HCT116 (cell line): ENCODE measurements at regions not wholly inside any gene's neighbourhood (a gene's known extent, or its start where the extent isn't known, plus 50 kb on each side); places are given as distances from the start of the nearest gene placed in this dataset.

Source experiments
- ATAC-seq: fragments of 200-7000 bp; cut with Tn5 transposase; 2 replicates; pipeline ENCODE4 v1.9.1; 2020; ENCODE audit warnings: mild to moderate bottlenecking, moderate library complexity
- BruUV-seq: library from RNA; stranded (reverse); fragments of 400-500 nt; replicated peaks from 2 replicates; lab custom pipeline; 2021; lab: Mats Ljungman, UMichigan
- CTCF ChIA-PET: fragments of 300-600 bp; sonication (Branson Sonifier 250); formaldehyde crosslinking; loops from one replicate; lab custom pipeline; 2021; ENCODE audit warnings: antibody characterized with exemption; lab: Charles Lee
- POLR2A ChIA-PET: fragments of 300-600, 350-600 bp; sonication (Branson Sonifier 250); formaldehyde crosslinking; loops from one replicate; lab custom pipeline; 2021; ENCODE audit warnings: antibody characterized with exemption; lab: Charles Lee
- RAD21 ChIA-PET, 2 experiments: fragments of 300-600 bp; sonication (Branson Sonifier 250); formaldehyde crosslinking; loops; one replicate each; lab custom pipeline; 2023; ENCODE audit warnings: low total read pairs in 2 of 2; ENCODE audit not compliant: uncharacterized antibody in 2 of 2, unreplicated experiment in 2 of 2, low non-redundant PET in 1 of 2; lab: Charles Lee
- DNase-seq: peaks from one replicate; pipeline ENCODE4 v3.0.0-alpha.2; 2010; ENCODE audit warnings: low read depth, low spot score
- H2AFZ ChIP-seq: fragments of 200-600 bp; shearing (Covaris generic), sonication (generic); 2 replicates; pipeline ENCODE4 v1.6.1; 2017; ENCODE audit warnings: low read depth, mixed run types, mixed read lengths, antibody characterized with exemption, low read length; ENCODE audit not compliant: poor library complexity, severe bottlenecking
- H3K27ac ChIP-seq: 2 replicates; pipeline ENCODE4 v1.5.1; 2012; ENCODE audit warnings: low read depth, low read length
- H3K27me3 ChIP-seq: fragments of 200-600 bp; sonication (generic); 2 replicates; pipeline ENCODE4 v1.6.1; 2016; ENCODE audit warnings: mixed run types, low read length, mixed read lengths; ENCODE audit not compliant: insufficient read depth
- H3K36me3 ChIP-seq, 2 experiments: fragments of 200-500 bp in 1 of 2; fragments of 200-600 bp in 1 of 2; sonication (Bioruptor generic) in 1 of 2; sonication (generic) in 1 of 2; 2 replicates each; pipeline versions ENCODE4 v1.5.1 to v1.6.1; 2014 to 2016; ENCODE audit warnings: low read length in 2 of 2, inconsistent platforms in 1 of 2, mixed read lengths in 1 of 2, mixed run types in 1 of 2; ENCODE audit not compliant: insufficient read depth in 2 of 2, control insufficient read depth in 1 of 2
- H3K4me1 ChIP-seq, 2 experiments: fragments of 200-600 bp in 1 of 2; sonication (generic) in 1 of 2; 2 replicates each; pipeline versions ENCODE4 v1.5.1 to v1.6.1; 2012 to 2017; ENCODE audit warnings: low read length in 2 of 2, inconsistent platforms in 1 of 2, mild to moderate bottlenecking in 1 of 2, mixed read lengths in 1 of 2, mixed run types in 1 of 2, moderate library complexity in 1 of 2; ENCODE audit not compliant: insufficient read depth in 2 of 2, control insufficient read depth in 1 of 2
- H3K4me2 ChIP-seq: fragments of 200-600 bp; sonication (generic); 2 replicates; pipeline ENCODE4 v1.6.1; 2017; ENCODE audit warnings: mixed run types, low read length, mixed read lengths
- H3K4me3 ChIP-seq, 2 experiments: fragments of 200-600 bp in 1 of 2; sonication (generic) in 1 of 2; replicated peaks in 1 of 2; 2 replicates each; pipeline ENCODE4 v1.5.1; 2011 to 2016; ENCODE audit warnings: low read length in 2 of 2, control low read depth in 1 of 2, low read depth in 1 of 2, mild to moderate bottlenecking in 1 of 2, mixed read lengths in 1 of 2, mixed run types in 1 of 2
- H3K79me2 ChIP-seq: fragments of 200-600 bp; sonication (generic); 2 replicates; pipeline ENCODE4 v1.6.1; 2017; ENCODE audit warnings: mild to moderate bottlenecking, mixed run types, low read length, moderate library complexity, mixed read lengths; ENCODE audit not compliant: insufficient read depth
- H3K9ac ChIP-seq: fragments of 200-600 bp; sonication (generic); 2 replicates; pipeline ENCODE4 v1.6.1; 2016; ENCODE audit warnings: low read length, mixed read lengths
- H3K9me2 ChIP-seq: fragments of 200-600 bp; sonication (generic), shearing (Covaris generic); 2 replicates; pipeline ENCODE4 v1.6.1; 2017; ENCODE audit warnings: mixed run types, mild to moderate bottlenecking, moderate library complexity; ENCODE audit not compliant: insufficient read depth
- H3K9me3 ChIP-seq, 2 experiments: fragments of 200-500 bp in 1 of 2; fragments of 200-600 bp in 1 of 2; sonication (Bioruptor generic) in 1 of 2; sonication (generic) in 1 of 2; 2 replicates each; pipeline ENCODE4 v1.6.1; 2014 to 2017; ENCODE audit warnings: low read length in 2 of 2, mixed read lengths in 2 of 2, inconsistent platforms in 1 of 2, low read depth in 1 of 2, mild to moderate bottlenecking in 1 of 2, mixed run types in 1 of 2, moderate library complexity in 1 of 2; ENCODE audit not compliant: control insufficient read depth in 1 of 2, insufficient read depth in 1 of 2
- H4K20me1 ChIP-seq: fragments of 200-600 bp; sonication (generic), shearing (Covaris generic); 2 replicates; pipeline ENCODE4 v1.6.1; 2017; ENCODE audit warnings: mixed run types, mild to moderate bottlenecking, moderate library complexity; ENCODE audit not compliant: insufficient read depth
- ATF3 ChIP-seq: IDR thresholded peaks from 2 replicates; pipeline ENCODE4 v1.6.1; 2012
- CBX3 ChIP-seq: IDR thresholded peaks from 2 replicates; pipeline ENCODE4 v1.6.1; 2012; ENCODE audit warnings: low read depth
- CEBPB ChIP-seq: IDR thresholded peaks from 2 replicates; pipeline ENCODE4 v1.6.1; 2012; ENCODE audit warnings: low read depth
- EGR1 ChIP-seq: IDR thresholded peaks from 2 replicates; pipeline ENCODE4 v1.6.1; 2012; ENCODE audit warnings: low read depth
- ELF1 ChIP-seq: IDR thresholded peaks from 2 replicates; pipeline ENCODE4 v1.6.1; 2012; ENCODE audit warnings: low read depth, borderline replicate concordance
- EZH2 ChIP-seq: fragments of 200-600 bp; sonication (generic); IDR thresholded peaks from 2 replicates; pipeline ENCODE4 v1.6.1; 2017; ENCODE audit warnings: antibody characterized with exemption, mixed run types
- EZH2phosphoT487 ChIP-seq: fragments of 200-600 bp; IDR thresholded peaks from 2 replicates; pipeline ENCODE4 v1.6.1; 2018; ENCODE audit warnings: antibody characterized with exemption, borderline replicate concordance
- FOSL1 ChIP-seq: IDR thresholded peaks from 2 replicates; pipeline ENCODE4 v1.6.1; 2012; ENCODE audit warnings: low read depth
- JUND ChIP-seq: IDR thresholded peaks from 2 replicates; pipeline ENCODE4 v1.6.1; 2012
- POLR2A ChIP-seq: IDR thresholded peaks from 2 replicates; pipeline ENCODE4 v1.7.0; 2011; ENCODE audit warnings: borderline replicate concordance; ENCODE audit not compliant: insufficient read depth, insufficient read length; ENCODE audit errors: extremely low read depth
- POLR2AphosphoS5 ChIP-seq: IDR thresholded peaks from 2 replicates; pipeline ENCODE4 v1.6.1; 2011; ENCODE audit warnings: mild to moderate bottlenecking, low read depth, low read length, moderate library complexity
- SP1 ChIP-seq: IDR thresholded peaks from 2 replicates; pipeline ENCODE4 v1.6.1; 2012; ENCODE audit warnings: low read depth
- SRF ChIP-seq: IDR thresholded peaks from 2 replicates; pipeline ENCODE4 v1.6.1; 2012; ENCODE audit warnings: low read depth
- TCF7L2 ChIP-seq: IDR thresholded peaks from 2 replicates; pipeline ENCODE4 v1.7.0; 2011; ENCODE audit warnings: borderline replicate concordance, inconsistent platforms; ENCODE audit not compliant: insufficient read depth, insufficient read length; ENCODE audit errors: extremely low read depth
- YY1 ChIP-seq: IDR thresholded peaks from 2 replicates; pipeline ENCODE4 v1.6.1; 2011; ENCODE audit warnings: low read length, low read depth, moderate library complexity, mild to moderate bottlenecking; ENCODE audit not compliant: insufficient replicate concordance; ENCODE audit errors: extremely low read depth
- ZFX ChIP-seq: fragments of 450-650 bp; IDR thresholded peaks from 2 replicates; pipeline ENCODE4 v1.6.1; 2017
- ZNF274 ChIP-seq: fragments of 200-500 bp; sonication (Bioruptor generic); IDR thresholded peaks from 2 replicates; pipeline ENCODE4 v1.6.1; 2014; ENCODE audit warnings: mild to moderate bottlenecking, low read depth, low read length, inconsistent platforms
- intact Hi-C: fragments of 100-400 bp; cut with micrococcal nuclease; formaldehyde crosslinking; loops from 2 replicates; pipeline ENCODE4 v1.10.0; 2022
- TF ChIP-seq, protein P1 (sequence below), 3 experiments: fragments of 200-600 bp in 1 of 3; sonication (generic) in 1 of 3; IDR thresholded peaks in 2 of 3; conservative IDR thresholded peaks in 1 of 3; 2 replicates each; pipeline ENCODE4 v1.5.1; 2012 to 2017; ENCODE audit warnings: low read depth in 2 of 3, low read length in 2 of 3, antibody characterized with exemption in 1 of 3, borderline replicate concordance in 1 of 3, control low read depth in 1 of 3, mild to moderate bottlenecking in 1 of 3, mixed read lengths in 1 of 3, mixed run types in 1 of 3, moderate library complexity in 1 of 3; ENCODE audit not compliant: insufficient read depth in 1 of 3
- TF ChIP-seq, protein P2 (sequence below): IDR thresholded peaks from 2 replicates; pipeline ENCODE4 v1.6.1; 2012

DNA sequence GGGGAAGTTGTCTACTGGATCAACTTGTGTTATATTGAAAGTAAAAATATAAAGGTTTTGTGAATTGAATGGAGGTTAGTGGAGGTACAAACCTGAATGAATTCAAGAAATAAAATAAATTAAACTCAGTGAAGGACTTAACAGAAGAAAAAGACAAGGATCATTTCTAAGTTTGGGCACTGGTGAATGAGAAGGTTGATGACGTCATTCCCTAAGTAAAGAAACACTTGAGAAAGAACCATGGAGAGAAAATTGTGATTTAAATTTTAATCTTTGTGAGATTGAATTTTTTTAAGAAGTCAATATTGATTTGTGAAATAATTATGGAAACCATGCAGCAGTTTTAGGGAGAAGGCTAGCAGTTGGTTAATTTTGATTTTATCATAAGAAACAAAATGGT, 900.3 kb upstream of the TYRP1 start:
- ChIA-PET RAD21 (no interaction called here), POLR2A (no interaction called here), CTCF (no interaction called here)
- BruUV-seq = no TSS peak
- H3K9ac ChIP-seq = no peak overlapping the region
- no peaks in the 10 kb centered on the region for H3K79me2 ChIP-seq
- intact Hi-C loops = no loop called here
- no peak overlapping the region for H3K4me3 ChIP-seq
- no peaks in the 10 kb centered on the region for H3K27me3 ChIP-seq
- DNase-seq = no peak
- H3K4me1 ChIP-seq = no peaks in the 10 kb centered on the region
- no peaks in the 10 kb centered on the region for H3K36me3 ChIP-seq
- H3K27ac ChIP-seq = no peak overlapping the region
- ATAC-seq = no peak
- no peak overlapping the region for H3K4me2 ChIP-seq
- H2AFZ ChIP-seq = no peak overlapping the region
- TF ChIP-seq, protein P1, sequence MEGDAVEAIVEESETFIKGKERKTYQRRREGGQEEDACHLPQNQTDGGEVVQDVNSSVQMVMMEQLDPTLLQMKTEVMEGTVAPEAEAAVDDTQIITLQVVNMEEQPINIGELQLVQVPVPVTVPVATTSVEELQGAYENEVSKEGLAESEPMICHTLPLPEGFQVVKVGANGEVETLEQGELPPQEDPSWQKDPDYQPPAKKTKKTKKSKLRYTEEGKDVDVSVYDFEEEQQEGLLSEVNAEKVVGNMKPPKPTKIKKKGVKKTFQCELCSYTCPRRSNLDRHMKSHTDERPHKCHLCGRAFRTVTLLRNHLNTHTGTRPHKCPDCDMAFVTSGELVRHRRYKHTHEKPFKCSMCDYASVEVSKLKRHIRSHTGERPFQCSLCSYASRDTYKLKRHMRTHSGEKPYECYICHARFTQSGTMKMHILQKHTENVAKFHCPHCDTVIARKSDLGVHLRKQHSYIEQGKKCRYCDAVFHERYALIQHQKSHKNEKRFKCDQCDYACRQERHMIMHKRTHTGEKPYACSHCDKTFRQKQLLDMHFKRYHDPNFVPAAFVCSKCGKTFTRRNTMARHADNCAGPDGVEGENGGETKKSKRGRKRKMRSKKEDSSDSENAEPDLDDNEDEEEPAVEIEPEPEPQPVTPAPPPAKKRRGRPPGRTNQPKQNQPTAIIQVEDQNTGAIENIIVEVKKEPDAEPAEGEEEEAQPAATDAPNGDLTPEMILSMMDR (IDR thresholded peaks at IDR 0.05 in 2 of 3, conservative IDR thresholded peaks at IDR 0.05 in 1 of 3; ENCODE audit: borderline replicate concordance in 1 of 3, insufficient read depth in 1 of 3, low read depth in 2 of 3, low read length in 2 of 3) = no peak
- TF ChIP-seq FOSL1 (no peak), EZH2phosphoT487 (no peak), CBX3 (no peak), EGR1 (no peak), SP1 (no peak), TCF7L2 (no peak), ZFX (no peak), ZNF274 (no peak), POLR2A (no peak), CEBPB (no peak), POLR2AphosphoS5 (no peak), JUND (no peak), YY1 (no peak), SRF (no peak), ELF1 (no peak), EZH2 (no peak), ATF3 (no peak)
- TF ChIP-seq, protein P2, sequence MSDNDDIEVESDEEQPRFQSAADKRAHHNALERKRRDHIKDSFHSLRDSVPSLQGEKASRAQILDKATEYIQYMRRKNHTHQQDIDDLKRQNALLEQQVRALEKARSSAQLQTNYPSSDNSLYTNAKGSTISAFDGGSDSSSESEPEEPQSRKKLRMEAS = no peak
- no peaks in the 10 kb centered on the region for H3K9me2 ChIP-seq
- peaks cover 3 to 25% of the 10 kb centered on the region in 2 experiments; a peak in 3 of 4 replicates for H3K9me3 ChIP-seq
- no peaks in the 10 kb centered on the region for H4K20me1 ChIP-seq
